ENCODE measurements at regions not wholly inside any gene's neighbourhood (a gene's known extent, or its start where the extent isn't known, plus 50 kb on each side); places are given as distances from the start of the nearest gene placed in this dataset.

GRCh38 chr3:194936659-194937058 lies 251.0 kb downstream of the FAM43A start:
- TF ChIP-seq POLR2AphosphoS5 (IDR thresholded peaks at IDR 0.05; ENCODE audit: borderline replicate concordance, low read depth, low read length) (no peak), FOXP2 (optimal IDR thresholded peaks at IDR 0.05; ENCODE audit: control extremely low read depth, extremely low read length, insufficient read depth) (no peak), EZH2 (IDR thresholded peaks at IDR 0.05) (no peak)
- H3K9ac ChIP-seq (ENCODE audit: insufficient read length) = no peak overlapping the region
- no peaks in the 10 kb centered on the region for H3K36me3 ChIP-seq (ENCODE audit: insufficient read depth, low read length)
- no peak overlapping the region for H3K27ac ChIP-seq
- no peaks in the 10 kb centered on the region for H3K9me3 ChIP-seq (ENCODE audit: low read depth, low read length)
- no peak overlapping the region for H3K4me3 ChIP-seq
- no peak for DNase-seq (ENCODE audit: low read depth, low spot score)

GRCh38 chr3:194937144-194937543 lies 251.5 kb downstream of the FAM43A start:
- no peak overlapping the region for H3K4me3 ChIP-seq
- DNase-seq (ENCODE audit: low read depth, low spot score) = no peak
- no peaks in the 10 kb centered on the region for H3K9me3 ChIP-seq (ENCODE audit: low read depth, low read length)
- no peak overlapping the region for H3K27ac ChIP-seq
- H3K36me3 ChIP-seq (ENCODE audit: insufficient read depth, low read length) = no peaks in the 10 kb centered on the region
- H3K9ac ChIP-seq (ENCODE audit: insufficient read length) = no peak overlapping the region
- TF ChIP-seq FOXP2 (optimal IDR thresholded peaks at IDR 0.05; ENCODE audit: control extremely low read depth, extremely low read length, insufficient read depth) (no peak), EZH2 (IDR thresholded peaks at IDR 0.05) (no peak), POLR2AphosphoS5 (IDR thresholded peaks at IDR 0.05; ENCODE audit: borderline replicate concordance, low read depth, low read length) (no peak)

GRCh38 chr3:194937882-194938321 lies 252.2 kb downstream of the FAM43A start:
- H3K9me3 ChIP-seq (ENCODE audit: low read depth, low read length) = no peaks in the 10 kb centered on the region
- no peak overlapping the region for H3K4me3 ChIP-seq
- no peak for TF ChIP-seq EZH2 (IDR thresholded peaks at IDR 0.05)
- no peak for TF ChIP-seq POLR2AphosphoS5 (IDR thresholded peaks at IDR 0.05; ENCODE audit: borderline replicate concordance, low read depth, low read length)
- TF ChIP-seq FOXP2 (optimal IDR thresholded peaks at IDR 0.05; ENCODE audit: control extremely low read depth, extremely low read length, insufficient read depth) = no peak
- DNase-seq (ENCODE audit: low read depth, low spot score) = no peak
- H3K9ac ChIP-seq (ENCODE audit: insufficient read length) = no peak overlapping the region
- no peak overlapping the region for H3K27ac ChIP-seq
- no peaks in the 10 kb centered on the region for H3K36me3 ChIP-seq (ENCODE audit: insufficient read depth, low read length)

GRCh38 chr3:194938845-194939531 lies 253.3 kb downstream of the FAM43A start:
- H3K36me3 ChIP-seq (ENCODE audit: insufficient read depth, low read length) = no peaks in the 10 kb centered on the region
- TF ChIP-seq FOXP2 (optimal IDR thresholded peaks at IDR 0.05; ENCODE audit: control extremely low read depth, extremely low read length, insufficient read depth) (no peak), POLR2AphosphoS5 (IDR thresholded peaks at IDR 0.05; ENCODE audit: borderline replicate concordance, low read depth, low read length) (no peak)
- H3K4me3 ChIP-seq = no peak overlapping the region
- H3K27ac ChIP-seq = no peak overlapping the region
- H3K9ac ChIP-seq (ENCODE audit: insufficient read length) = no peak overlapping the region
- no peaks in the 10 kb centered on the region for H3K9me3 ChIP-seq (ENCODE audit: low read depth, low read length)
- no peak for DNase-seq (ENCODE audit: low read depth, low spot score)

- no peak for DNase-seq (ENCODE audit: low read depth, low spot score)
- TF ChIP-seq FOXP2 (optimal IDR thresholded peaks at IDR 0.05; ENCODE audit: control extremely low read depth, extremely low read length, insufficient read depth) (no peak), EZH2 (IDR thresholded peaks at IDR 0.05) (no peak), POLR2AphosphoS5 (IDR thresholded peaks at IDR 0.05; ENCODE audit: borderline replicate concordance, low read depth, low read length) (no peak)
- Histone ChIP-seq H3K9ac (ENCODE audit: insufficient read length) (no peak overlapping the region), H3K4me3 (no peak overlapping the region), H3K36me3 (ENCODE audit: insufficient read depth, low read length) (no peaks in the 10 kb centered on the region), H3K27ac (no peak overlapping the region), H3K9me3 (ENCODE audit: low read depth, low read length) (no peaks in the 10 kb centered on the region)
Measured at GRCh38 chr3:194939532-194939909, 253.8 kb downstream of the FAM43A start.

- Histone ChIP-seq H3K9ac (ENCODE audit: insufficient read length) (no peak overlapping the region), H3K36me3 (ENCODE audit: insufficient read depth, low read length) (no peaks in the 10 kb centered on the region), H3K4me3 (no peak overlapping the region), H3K27ac (no peak overlapping the region), H3K9me3 (ENCODE audit: low read depth, low read length) (no peaks in the 10 kb centered on the region)
- TF ChIP-seq FOXP2 (optimal IDR thresholded peaks at IDR 0.05; ENCODE audit: control extremely low read depth, extremely low read length, insufficient read depth) (no peak), EZH2 (IDR thresholded peaks at IDR 0.05) (no peak), POLR2AphosphoS5 (IDR thresholded peaks at IDR 0.05; ENCODE audit: borderline replicate concordance, low read depth, low read length) (no peak)
- no peak for DNase-seq (ENCODE audit: low read depth, low spot score)
Measured at GRCh38 chr3:194939949-194940770, 254.5 kb downstream of the FAM43A start.

GRCh38 chr3:194941360-194941955 lies 255.8 kb downstream of the FAM43A start:
- no peak for DNase-seq (ENCODE audit: low read depth, low spot score)
- no peak for TF ChIP-seq POLR2AphosphoS5 (IDR thresholded peaks at IDR 0.05; ENCODE audit: borderline replicate concordance, low read depth, low read length)
- no peak for TF ChIP-seq FOXP2 (optimal IDR thresholded peaks at IDR 0.05; ENCODE audit: control extremely low read depth, extremely low read length, insufficient read depth)
- TF ChIP-seq EZH2 (IDR thresholded peaks at IDR 0.05) = no peak
- Histone ChIP-seq H3K9ac (ENCODE audit: insufficient read length) (no peak overlapping the region), H3K4me3 (no peak overlapping the region), H3K9me3 (ENCODE audit: low read depth, low read length) (no peaks in the 10 kb centered on the region), H3K27ac (no peak overlapping the region), H3K36me3 (ENCODE audit: insufficient read depth, low read length) (no peaks in the 10 kb centered on the region)

GRCh38 chr3:194941956-194942511 lies 256.4 kb downstream of the FAM43A start:
- Histone ChIP-seq H3K4me3 (no peak overlapping the region), H3K36me3 (ENCODE audit: insufficient read depth, low read length) (no peaks in the 10 kb centered on the region), H3K9ac (ENCODE audit: insufficient read length) (no peak overlapping the region), H3K9me3 (ENCODE audit: low read depth, low read length) (no peaks in the 10 kb centered on the region), H3K27ac (no peak overlapping the region)
- no peak for TF ChIP-seq EZH2 (IDR thresholded peaks at IDR 0.05)
- TF ChIP-seq POLR2AphosphoS5 (IDR thresholded peaks at IDR 0.05; ENCODE audit: borderline replicate concordance, low read depth, low read length) = no peak
- TF ChIP-seq FOXP2 (optimal IDR thresholded peaks at IDR 0.05; ENCODE audit: control extremely low read depth, extremely low read length, insufficient read depth) = no peak
- DNase-seq (ENCODE audit: low read depth, low spot score) = no peak

Data from SK-N-MC (cell line).